ENCODE measurements at regions not wholly inside any gene's neighbourhood (a gene's known extent, or its start where the extent isn't known, plus 50 kb on each side); places are given as distances from the start of the nearest gene placed in this dataset.
"Not testable (repeated sequence)": the region's sequence is repeated elsewhere in the genome, so short reads cannot be mapped to it uniquely, and the experiment has no call there.

GRCh38 chr2:16756831-16757644 is 91.4 kb upstream of the CYRIA start:
- peak in 1 of 2 donors; percentile 9 for DNase-seq (ENCODE audit: low read depth in 2 of 2)

DNA sequence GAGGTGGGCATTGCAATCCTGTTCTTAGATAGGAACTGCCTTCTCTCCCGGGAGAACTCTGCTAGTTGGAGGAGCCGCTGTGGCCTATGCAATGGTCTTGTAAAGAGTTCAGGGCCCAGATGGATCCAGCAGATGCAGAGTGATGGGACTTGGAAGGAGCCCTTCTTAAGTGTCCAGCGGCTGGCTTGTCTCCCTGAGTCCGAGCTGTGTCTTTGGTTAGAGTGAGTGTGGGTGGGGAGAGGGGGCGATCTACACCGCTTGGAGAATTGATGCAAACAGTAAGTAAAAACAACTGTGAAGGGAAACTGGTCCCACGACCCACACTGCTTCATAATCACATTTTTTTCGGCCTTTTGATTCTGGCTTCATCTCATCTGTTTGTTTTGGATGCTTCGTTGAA is 89.8 kb upstream of the CYRIA start:
- DNase-seq (ENCODE audit: low read depth in 2 of 2), result no peak

GRCh38 chr2:16753025-16753424 is 87.4 kb upstream of the CYRIA start:
- not testable (repeated sequence) for DNase-seq (ENCODE audit: low read depth in 2 of 2)

DNA sequence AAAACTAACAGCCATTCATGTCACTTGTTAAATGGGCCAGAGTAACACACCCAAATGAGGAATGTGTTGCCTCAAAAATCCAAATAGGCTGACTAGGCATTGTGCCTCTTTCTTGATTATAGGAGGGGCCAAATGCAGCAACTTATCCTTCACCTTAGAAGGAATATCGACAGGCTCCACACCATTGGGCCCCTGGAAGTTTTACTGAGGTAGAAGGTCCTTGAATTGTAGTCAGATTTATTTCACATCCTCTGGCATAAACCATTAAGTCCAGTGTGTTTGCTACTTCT is 85.2 kb upstream of the CYRIA start:
- not testable (repeated sequence) for DNase-seq (ENCODE audit: low read depth in 2 of 2)

GRCh38 chr2:16750175-16750924 is 84.7 kb upstream of the CYRIA start:
- DNase-seq (ENCODE audit: low read depth in 2 of 2), result no peak

DNA sequence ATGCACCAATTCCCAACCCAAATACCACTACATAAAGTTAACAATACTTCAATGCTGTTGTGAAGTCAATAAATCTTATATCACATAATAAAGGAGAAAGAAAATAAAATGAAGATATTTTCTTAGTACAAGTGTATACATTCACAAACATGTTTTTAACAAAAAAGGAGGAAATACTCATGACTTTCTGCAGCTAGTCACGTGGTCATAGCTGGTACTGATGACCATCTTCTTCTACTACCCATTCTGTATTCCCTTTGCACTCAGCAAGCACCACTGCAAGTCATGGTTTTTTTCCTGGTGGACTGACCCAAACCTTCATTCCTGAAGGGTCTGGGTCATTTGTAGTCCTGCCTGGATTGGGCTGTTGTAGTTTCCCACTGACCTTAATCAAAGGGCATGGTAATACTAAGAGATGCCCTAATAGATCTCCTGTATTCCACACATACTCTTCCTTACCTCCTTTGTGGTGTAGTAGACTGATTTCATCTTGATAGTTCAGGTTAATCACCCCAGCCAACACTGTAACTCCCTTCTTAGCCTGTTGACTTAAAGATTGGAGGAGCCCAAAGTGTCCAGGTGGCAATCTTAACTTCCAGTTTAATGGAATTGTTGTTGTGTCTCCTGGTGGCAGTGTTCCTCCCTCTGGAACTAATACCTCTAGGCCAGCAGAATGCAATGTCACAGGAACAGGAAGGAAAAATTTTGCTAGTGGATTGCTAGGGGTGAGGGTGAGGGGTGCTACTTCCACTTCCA is 83.1 kb upstream of the CYRIA start:
- not testable (repeated sequence) for DNase-seq (ENCODE audit: low read depth in 2 of 2)

GRCh38 chr2:16747689-16748088 is 82.1 kb upstream of the CYRIA start:
- DNase-seq (ENCODE audit: low read depth in 2 of 2), result no peak

- DNase-seq (ENCODE audit: low read depth in 2 of 2), result no peak
Observed at GRCh38 chr2:16747257-16747656, 81.6 kb upstream of the CYRIA start.

GRCh38 chr2:16746833-16747232 is 81.2 kb upstream of the CYRIA start:
- no peak for DNase-seq (ENCODE audit: low read depth in 2 of 2)

GRCh38 chr2:16746329-16746728 is 80.7 kb upstream of the CYRIA start:
- no peak for DNase-seq (ENCODE audit: low read depth in 2 of 2)

- no peak for DNase-seq (ENCODE audit: low read depth in 2 of 2)
Observed at GRCh38 chr2:16745466-16745865, 79.8 kb upstream of the CYRIA start.

- no peak for DNase-seq (ENCODE audit: low read depth in 2 of 2)
Observed at GRCh38 chr2:16744521-16744920, 78.9 kb upstream of the CYRIA start.

DNA sequence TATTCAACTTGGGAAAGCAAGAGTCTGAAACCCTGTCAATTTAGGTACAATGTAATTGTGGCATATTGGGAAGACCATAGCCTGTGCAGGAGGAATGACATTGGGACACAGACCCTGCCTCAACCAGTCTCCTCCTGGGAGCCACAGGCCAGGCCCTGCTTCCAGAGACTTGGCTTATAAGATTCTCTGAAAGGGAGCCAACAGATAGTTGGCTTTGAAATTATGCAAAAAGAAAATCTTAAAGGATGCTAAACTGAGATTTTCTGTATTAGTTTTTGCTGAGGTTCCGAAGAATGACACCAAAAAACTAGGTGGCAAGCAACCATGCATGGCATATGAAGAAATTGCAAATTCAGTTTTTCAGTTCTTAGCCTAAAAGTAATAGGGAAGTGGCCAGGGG is 76.4 kb upstream of the CYRIA start:
- DNase-seq (ENCODE audit: low read depth in 2 of 2), result no peak

GRCh38 chr2:16741498-16741897 is 75.9 kb upstream of the CYRIA start:
- DNase-seq (ENCODE audit: low read depth in 2 of 2), result no peak

- DNase-seq (ENCODE audit: low read depth in 2 of 2), result no peak
Observed at GRCh38 chr2:16739778-16740581, 74.3 kb upstream of the CYRIA start.

GRCh38 chr2:16738361-16739225 is 73.0 kb upstream of the CYRIA start:
- DNase-seq (ENCODE audit: low read depth in 2 of 2), result no peak

- DNase-seq (ENCODE audit: low read depth in 2 of 2), result no peak
Observed at GRCh38 chr2:16737812-16738211, 72.2 kb upstream of the CYRIA start.

- no peak for DNase-seq (ENCODE audit: low read depth in 2 of 2)
Observed at GRCh38 chr2:16736633-16737032, 71.0 kb upstream of the CYRIA start.

GRCh38 chr2:16729335-16729734 is 63.7 kb upstream of the CYRIA start:
- DNase-seq (ENCODE audit: low read depth in 2 of 2), result no peak

GRCh38 chr2:16728351-16729136 is 62.9 kb upstream of the CYRIA start:
- DNase-seq (ENCODE audit: low read depth in 2 of 2), result no peak

Measured in stimulated activated CD4-positive, alpha-beta T cell treated with anti-CD3 and anti-CD28 coated beads, Interleukin-1b, Interleukin-23, amount 100 ng/mL, for 1 hour (primary cell).